ENCODE measurements at regions not wholly inside any gene's neighbourhood (a gene's known extent, or its start where the extent isn't known, plus 50 kb on each side); places are given as distances from the start of the nearest gene placed in this dataset.
"Not testable (repeated sequence)": the region's sequence is repeated elsewhere in the genome, so short reads cannot be mapped to it uniquely, and the experiment has no call there.

- no peak for DNase-seq
These were observed 118.3 kb downstream of the EXOC5 start for GRCh38 chr14:57150449-57150848.

GRCh38 chr14:57139173-57139572 lies 129.5 kb downstream of the EXOC5 start:
- no peak for DNase-seq

DNA sequence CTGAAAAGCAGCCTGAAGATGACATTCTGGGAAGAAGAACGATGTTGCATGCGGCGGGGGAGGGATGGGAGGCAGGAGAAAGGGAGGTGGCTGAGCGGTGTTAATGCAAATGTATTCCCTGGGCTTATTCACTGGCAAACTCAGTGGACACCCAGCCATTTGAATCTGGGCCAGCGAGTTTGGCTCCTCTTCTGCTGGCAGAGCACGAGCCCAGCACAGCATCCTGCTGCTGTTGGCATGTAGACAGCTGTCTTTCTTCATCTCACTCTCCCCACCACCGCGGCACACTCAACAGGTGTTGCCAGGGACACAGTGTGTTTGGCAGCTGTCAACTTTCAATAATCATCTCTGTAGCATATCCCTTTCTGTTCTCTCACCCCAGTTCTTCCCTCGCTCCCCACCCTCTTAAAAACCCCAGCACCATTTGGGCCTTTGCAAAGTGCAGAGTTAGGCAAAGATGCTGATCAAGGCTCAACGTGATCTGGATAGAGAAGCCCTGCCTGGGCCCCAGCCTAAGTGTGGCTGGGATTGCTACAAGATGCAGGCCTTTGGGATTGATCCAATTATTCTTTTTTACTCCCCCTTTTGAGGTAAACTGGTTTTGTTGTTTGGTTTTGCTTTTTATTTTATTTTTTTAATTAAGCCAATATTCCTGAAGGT lies 131.9 kb downstream of the EXOC5 start:
- peak; percentile 23 for DNase-seq

- not testable (repeated sequence) for DNase-seq
These were observed 140.9 kb downstream of the EXOC5 start for GRCh38 chr14:57127809-57128208.

DNA sequence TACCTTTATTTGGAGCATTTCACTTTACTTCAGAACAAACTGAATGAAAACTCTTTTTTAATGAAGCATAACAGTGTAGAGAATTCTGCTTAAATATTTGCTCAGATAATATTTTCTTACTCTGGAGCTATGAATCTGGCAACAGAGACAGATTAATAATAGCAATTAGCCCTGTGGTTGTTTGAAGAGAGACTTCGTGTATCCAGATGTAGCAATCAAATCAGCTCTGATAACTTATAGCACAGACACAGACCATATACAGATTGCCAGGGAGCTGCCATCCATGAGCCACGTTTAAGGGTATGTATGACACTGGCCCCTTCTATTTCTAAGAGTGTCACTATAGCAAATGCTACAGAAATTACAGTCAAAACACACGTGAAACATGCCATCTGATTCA lies 146.6 kb downstream of the EXOC5 start:
- no peak for DNase-seq

- DNase-seq = not testable (repeated sequence)
These were observed 156.5 kb downstream of the EXOC5 start for GRCh38 chr14:57112072-57112807.

GRCh38 chr14:57110411-57110810 lies 158.3 kb downstream of the EXOC5 start:
- not testable (repeated sequence) for DNase-seq

GRCh38 chr14:57091030-57091608 lies 177.6 kb downstream of the EXOC5 start:
- no peak for DNase-seq

DNA sequence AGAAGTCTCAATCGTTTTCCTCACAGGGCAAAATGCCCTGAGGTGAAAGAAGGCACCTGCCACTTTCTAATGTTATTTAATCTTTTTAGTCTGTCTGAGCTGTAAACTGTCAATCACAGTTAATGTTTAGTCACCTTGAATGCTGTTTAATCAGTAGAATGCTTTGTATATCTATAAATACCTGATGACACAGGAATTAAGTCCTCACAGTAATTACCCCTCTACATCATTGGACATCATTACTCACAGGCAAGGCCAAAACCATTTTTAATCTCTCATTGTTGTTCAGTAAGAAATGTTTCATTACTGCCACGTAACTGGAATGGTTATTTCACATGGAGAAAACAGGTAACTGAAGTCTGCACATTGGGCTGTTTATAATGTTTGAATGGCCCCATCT lies 178.8 kb downstream of the EXOC5 start:
- no peak for DNase-seq

DNA sequence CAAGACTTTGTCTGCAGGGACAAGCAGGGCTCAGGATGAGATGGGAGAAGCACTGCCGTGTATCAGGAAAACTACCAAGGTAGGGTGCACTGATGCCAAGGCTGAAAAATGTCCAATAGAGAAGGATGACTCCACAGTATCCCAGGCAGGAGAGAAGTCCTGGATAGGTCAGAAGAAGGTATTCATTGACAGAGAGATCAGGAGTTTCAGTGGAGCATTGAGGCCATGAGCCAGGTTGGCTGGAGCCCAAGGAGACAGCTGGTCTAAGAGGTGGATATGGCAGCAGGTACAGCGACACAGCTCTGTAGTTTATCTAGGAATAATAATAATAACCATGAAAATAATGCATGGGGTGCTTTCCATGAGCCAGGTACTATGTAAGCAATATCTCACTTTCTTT lies 180.9 kb downstream of the EXOC5 start:
- no peak for DNase-seq

- no peak for DNase-seq
These were observed 182.2 kb downstream of the EXOC5 start for GRCh38 chr14:57086271-57087162.

DNA sequence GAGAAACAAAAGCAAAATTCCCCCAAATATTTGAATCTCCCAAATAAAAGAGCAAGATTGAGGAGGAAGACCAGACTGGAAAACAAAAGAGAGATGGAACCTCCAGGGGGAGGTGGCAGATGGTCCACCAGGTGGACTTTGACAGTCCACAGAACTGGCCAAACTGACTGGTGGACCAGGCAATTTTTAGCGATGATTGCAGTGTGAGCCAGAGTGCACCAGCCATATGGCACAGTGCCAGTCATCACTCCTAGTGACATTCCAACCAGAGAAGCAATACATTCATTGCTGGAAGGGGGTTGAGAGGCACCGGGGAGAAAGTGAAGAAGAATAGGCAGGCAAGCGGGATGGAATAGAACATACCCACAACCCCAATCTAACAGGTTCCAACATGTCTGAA lies 182.9 kb downstream of the EXOC5 start:
- no peak for DNase-seq

DNA sequence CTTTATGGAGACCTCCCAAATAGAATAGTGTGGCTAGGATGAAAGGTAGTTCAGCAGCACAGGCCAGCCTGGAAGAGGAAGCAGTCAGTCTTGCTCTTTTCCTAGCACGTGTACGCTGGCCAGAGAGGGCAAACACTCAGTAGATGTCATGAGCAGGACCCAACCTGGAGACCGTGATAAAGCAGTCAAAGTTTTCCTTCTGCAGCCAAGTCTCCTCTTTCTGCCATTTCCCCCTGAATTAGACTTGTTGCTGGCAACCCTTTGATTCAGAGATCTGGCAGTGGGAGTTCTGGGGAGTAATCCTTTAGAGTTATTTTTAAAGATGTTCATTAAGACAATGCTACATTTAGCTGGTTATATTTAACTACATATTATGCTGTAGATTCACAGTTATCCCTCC lies 183.7 kb downstream of the EXOC5 start:
- DNase-seq = no peak

- no peak for DNase-seq
These were observed 188.0 kb downstream of the EXOC5 start for GRCh38 chr14:57080691-57081090.

GRCh38 chr14:57078054-57078453 lies 190.7 kb downstream of the EXOC5 start:
- no peak for DNase-seq

DNA sequence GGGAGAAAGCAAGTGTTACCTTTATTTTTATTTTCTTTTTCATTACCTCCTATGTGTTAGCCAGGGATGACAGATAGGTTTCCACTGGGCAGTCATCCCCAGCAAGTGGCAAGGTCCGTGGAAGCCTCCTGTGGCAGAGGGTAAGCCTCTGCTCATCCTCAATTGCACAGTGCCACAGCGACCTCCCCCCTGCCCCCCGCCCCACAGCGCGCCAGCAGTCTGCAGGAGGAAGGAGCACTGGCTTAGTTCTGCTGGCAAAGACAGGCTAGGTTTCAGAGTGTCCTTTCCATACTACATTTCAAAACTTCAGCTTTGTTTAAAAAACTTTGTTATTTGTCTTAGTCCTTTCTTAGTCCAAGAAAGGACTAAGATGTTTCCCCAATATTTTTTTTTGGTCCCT lies 194.7 kb downstream of the EXOC5 start:
- DNase-seq = no peak

DNA sequence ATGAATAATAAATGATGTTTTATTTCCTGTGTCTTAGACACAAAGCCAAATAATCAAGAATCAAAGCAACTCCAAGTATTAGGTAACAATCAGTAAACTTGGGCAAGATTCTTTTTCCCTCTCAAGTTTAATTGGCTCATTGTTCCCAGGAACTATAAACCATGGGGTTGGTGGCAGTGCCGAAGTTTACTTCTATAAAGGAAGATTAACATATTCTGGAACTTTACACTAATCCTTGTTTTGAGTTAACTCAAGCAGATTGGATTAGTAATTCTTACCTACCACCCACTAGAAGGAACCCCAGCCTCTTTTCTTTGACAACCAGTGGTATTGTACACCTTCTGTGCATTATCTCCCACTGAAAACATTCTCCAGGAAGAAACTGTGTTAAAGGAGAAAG lies 197.1 kb downstream of the EXOC5 start:
- DNase-seq = no peak

DNA sequence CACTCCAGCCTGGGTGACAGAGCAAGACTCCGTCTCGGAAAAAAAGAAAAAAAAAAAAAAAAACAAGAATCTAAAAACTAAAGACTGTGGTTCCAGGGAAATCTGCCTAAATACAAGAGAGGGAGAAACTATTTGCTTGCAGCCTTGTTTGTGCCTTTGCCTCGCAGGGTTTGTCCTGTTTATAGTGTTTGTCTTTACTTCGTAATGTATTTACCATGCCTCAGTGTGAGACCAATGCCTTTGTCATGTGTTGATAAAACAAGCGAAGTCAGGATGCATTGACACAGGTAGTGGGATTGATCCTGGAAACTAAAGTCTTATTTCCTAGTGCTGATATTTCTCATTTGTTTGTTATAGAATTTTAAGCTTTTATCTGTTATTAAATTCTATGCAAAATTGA lies 199.0 kb downstream of the EXOC5 start:
- no peak for DNase-seq

DNA sequence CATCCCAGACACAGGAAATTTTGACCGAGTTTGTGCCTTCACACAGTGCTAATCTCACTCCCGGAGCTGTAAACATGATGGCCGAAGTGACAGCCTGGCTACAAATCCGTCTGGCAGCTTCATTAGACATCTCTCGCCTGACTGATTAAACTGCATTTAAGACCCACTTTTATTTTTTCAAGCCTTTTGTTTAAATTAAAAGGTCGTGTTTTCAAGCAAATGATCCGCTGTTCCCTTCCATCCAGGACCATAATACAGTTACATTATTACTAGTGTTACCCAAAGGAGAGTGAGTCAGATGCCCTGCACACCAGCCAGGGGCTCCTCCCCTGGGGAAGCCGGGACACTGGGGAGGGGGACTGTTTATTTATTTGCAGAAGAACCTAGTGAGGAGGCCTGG lies 200.2 kb downstream of the EXOC5 start:
- no peak for DNase-seq

DNA sequence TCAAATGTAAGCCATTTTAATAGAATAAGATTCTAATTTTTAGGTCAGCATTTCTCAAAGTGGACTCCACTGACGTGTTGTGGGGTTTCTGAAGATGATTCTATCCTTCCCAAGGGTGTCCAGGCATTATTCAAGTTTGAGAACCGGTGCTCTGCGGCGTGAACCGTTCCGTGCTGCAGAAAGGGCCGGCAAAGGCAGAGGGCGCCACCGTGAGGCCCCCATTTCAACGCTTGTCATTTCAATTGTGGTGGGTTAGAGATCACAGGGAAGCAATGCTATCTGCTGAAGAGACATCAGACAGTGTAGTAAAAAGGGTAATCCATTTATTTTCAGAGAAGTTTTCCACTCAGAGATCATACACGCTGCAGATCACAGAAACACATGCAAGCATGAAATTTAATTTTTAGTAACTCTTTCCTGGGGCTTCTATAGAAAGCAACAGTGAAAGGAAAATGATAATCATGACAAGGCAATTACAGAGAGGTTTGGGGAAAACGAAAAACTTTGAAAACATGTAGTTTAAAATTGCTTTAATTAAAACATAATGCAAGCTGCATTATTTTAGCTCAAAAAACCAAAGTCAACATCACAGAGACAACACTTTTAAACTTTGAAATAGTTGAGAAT lies 201.7 kb downstream of the EXOC5 start:
- peak; percentile 29 for DNase-seq

GRCh38 chr14:57066463-57066862 lies 202.2 kb downstream of the EXOC5 start:
- peak; percentile 4 for DNase-seq

Data from muscle of arm (tissue), 1 donor.